WI38 (cell line): ENCODE measurements at regions not wholly inside any gene's neighbourhood (a gene's known extent, or its start where the extent isn't known, plus 50 kb on each side); places are given as distances from the start of the nearest gene placed in this dataset.
"Not testable (repeated sequence)": the region's sequence is repeated elsewhere in the genome, so short reads cannot be mapped to it uniquely, and the experiment has no call there.

Experiments
- H3K4me3 ChIP-seq: 2 replicates; pipeline ENCODE4 v1.5.1; 2011; ENCODE audit warnings: low read depth, mild to moderate bottlenecking, control low read depth, low read length
- CTCF ChIP-seq: IDR thresholded peaks from 2 replicates; pipeline ENCODE4 v1.5.1; 2012; ENCODE audit warnings: low read depth, mild to moderate bottlenecking, control low read depth, low read length

DNA sequence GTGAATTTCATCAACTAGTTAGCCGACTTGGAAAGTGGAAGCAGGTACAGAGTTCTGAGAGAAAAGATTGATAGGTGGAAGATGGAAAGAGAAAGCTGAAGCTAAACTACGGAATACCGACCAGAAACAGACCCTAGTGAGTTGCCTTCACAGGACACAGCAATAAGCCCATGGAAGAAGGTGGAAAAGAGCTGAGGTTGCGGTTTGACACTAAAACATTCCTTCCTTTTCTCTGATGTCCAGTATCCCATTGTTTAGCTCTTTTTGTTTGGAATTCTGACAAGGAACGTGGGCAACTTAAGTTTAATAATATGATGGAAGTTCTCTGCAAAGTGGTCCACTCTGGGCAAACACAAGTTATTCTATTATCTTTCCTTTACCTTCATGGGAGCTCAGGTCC is 110.1 kb upstream of the ADTRP start:
- H3K4me3 ChIP-seq: no peak overlapping the region
- no peak for TF ChIP-seq CTCF

DNA sequence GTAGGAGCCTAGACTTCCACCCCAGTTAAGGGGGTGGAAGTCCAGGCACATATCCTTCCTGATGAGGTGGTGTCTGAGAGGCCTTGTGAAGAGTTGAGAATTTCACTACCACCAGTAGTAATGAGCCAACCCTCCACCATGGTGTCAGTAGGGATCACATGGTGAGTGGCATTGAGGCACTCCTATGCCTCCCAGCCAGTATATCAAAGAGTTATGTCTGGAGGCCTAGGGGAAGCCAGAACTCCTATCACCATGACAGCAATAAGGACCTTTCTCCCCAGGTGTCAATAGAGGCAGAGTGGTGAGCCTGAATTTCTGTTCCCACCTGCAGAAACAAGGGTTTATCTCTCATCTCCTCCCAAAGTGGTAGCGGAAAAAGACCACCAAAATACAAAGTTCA is 106.6 kb upstream of the ADTRP start:
- no peak for TF ChIP-seq CTCF
- no peak overlapping the region for H3K4me3 ChIP-seq

- not testable (repeated sequence) for H3K4me3 ChIP-seq
Measured at GRCh38 chr6:11883471-11883870, 104.9 kb upstream of the ADTRP start.

DNA sequence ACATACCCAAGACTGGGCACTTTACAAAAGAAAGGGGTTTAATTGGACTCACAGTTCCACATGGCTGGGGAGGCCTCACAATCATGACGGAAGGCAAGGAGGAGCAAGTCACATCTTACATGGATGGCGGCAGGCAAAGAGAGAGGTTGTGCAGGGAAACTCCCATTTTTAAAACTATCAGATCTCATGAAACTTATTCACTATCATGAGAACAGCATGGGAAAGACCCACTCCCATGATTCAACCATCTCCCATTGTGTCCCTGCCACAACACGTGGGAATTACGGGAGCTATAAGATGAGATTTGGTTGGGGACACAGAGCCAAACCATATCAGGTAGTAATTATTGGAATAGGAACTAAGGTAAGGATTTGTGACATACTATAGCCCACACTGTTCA is 101.6 kb upstream of the ADTRP start:
- not testable (repeated sequence) for H3K4me3 ChIP-seq

GRCh38 chr6:11878735-11879134 is 100.1 kb upstream of the ADTRP start:
- no peak for TF ChIP-seq CTCF

GRCh38 chr6:11878029-11878428 is 99.4 kb upstream of the ADTRP start:
- TF ChIP-seq CTCF: no peak
- H3K4me3 ChIP-seq: no peak overlapping the region

More at GRCh38 chr6:11878735-11879134, 100.1 kb upstream of the ADTRP start:
- H3K4me3 ChIP-seq: no peak overlapping the region

DNA sequence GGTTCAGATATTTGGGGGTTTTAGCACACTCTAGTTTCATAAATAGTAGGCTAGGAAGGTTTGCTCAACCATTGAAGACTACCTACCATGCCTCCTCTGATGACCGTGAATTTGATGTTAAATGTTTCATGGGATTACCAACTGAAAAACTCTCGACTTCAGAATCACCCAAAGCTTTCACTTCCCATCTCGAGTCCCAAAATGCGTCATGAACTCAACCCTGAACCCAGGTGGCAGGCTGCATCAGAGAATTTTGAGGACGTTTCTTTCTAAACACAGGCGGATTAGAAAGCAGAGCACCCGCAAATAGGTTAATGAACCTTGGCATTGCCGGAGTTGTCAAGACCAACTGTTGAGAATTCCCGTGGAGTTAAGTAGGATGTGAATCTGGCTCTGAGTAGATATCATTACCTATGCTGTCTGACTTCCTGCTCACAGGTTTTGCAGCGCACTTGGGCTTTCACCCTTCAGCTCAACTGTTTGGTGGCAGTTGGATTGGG is 98.4 kb upstream of the ADTRP start:
- TF ChIP-seq CTCF: no peak
- H3K4me3 ChIP-seq: no peak overlapping the region

DNA sequence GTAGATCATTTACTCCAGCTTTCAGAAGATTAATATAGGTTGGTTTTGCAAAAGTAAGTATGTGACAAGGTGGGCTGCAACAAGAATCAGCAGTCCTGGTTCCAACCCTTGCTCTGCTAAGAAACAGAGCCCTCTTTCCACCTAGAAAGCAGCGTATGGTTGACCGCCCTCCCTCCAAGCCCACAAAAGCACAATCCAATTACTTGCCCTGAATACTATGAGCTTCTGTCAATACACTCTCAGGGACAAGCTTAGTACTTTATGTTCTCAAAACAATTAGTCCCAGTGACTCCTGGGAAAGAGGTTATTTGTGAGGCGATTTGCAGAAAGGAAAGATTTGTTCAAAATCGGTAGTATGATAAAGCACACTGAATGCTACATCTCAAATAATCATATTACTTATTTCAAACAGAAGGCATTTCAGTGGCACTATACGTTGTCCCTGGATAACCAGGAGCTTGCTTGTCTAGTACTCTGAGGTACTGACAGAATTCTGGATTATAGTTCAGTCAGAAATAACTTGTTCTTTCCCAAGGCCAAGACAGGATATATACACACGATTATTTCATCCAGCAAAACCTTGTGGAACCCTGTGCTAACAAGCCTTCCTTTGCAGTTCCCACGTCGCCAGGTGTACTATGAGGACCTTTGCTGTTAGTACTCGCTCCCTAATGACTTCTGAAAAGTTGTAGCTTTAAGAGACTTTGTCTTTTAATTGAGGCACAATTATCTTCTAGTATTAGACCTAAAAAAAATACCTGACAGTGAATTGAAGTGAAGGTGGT is 96.9 kb upstream of the ADTRP start:
- TF ChIP-seq CTCF: no peak

More for the DNA sequence above, 96.9 kb upstream of the ADTRP start:
- H3K4me3 ChIP-seq: no peak overlapping the region
